ENCODE measurements at regions not wholly inside any gene's neighbourhood (a gene's known extent, or its start where the extent isn't known, plus 50 kb on each side); places are given as distances from the start of the nearest gene placed in this dataset.

DNA sequence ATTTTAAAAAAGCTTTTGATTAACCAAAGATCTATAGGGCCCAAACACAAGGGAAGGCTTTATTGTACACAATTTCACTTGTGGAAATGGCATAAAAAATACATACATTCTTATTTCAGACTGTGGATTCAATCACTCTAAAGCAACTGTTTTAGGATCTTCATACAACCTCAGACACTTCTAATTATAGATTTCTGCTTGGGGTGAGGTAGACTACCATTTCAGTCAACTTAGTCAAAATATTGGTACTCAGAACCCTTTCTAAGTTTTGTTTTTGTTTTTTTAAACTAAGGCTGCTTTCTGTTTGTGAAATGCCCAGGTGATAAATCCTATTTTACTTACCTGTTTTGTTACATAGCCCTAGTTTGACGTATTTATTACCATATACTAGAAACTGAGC is 284.5 kb upstream of the RASA1 start:
- Histone ChIP-seq H3F3A (ENCODE audit: insufficient read depth, low read length) (no peaks in the 10 kb centered on the region), H3K27ac (ENCODE audit: low read depth, low read length, poor library complexity, severe bottlenecking) (no peak overlapping the region), H4K20me1 (ENCODE audit: insufficient read depth, low read length) (no peaks in the 10 kb centered on the region), H3K9me3 (ENCODE audit: low read length) (no peaks in the 10 kb centered on the region), H3K4me3 (ENCODE audit: low read depth, low read length, poor library complexity, severe bottlenecking) (no peak overlapping the region), H3K4me2 (ENCODE audit: low read length) (no peak overlapping the region), H3K79me2 (ENCODE audit: insufficient read depth, low read length) (no peaks in the 10 kb centered on the region), H3K9me2 (ENCODE audit: low read depth, low read length) (no peaks in the 10 kb centered on the region), H3K36me3 (ENCODE audit: insufficient read depth, low read length) (no peaks in the 10 kb centered on the region), H3K27me3 (ENCODE audit: insufficient read depth, low read length) (no peaks in the 10 kb centered on the region), H3K9ac (ENCODE audit: low read length) (no peak overlapping the region), H2AFZ (ENCODE audit: low read length) (no peak overlapping the region), H3K4me1 (ENCODE audit: insufficient read depth, low read length, severe bottlenecking) (no peaks in the 10 kb centered on the region)
- TF ChIP-seq CTCF (IDR thresholded peaks at IDR 0.05; ENCODE audit: low read length) (no peak), EZH2 (IDR thresholded peaks at IDR 0.05; ENCODE audit: borderline replicate concordance, low read length) (no peak)

GRCh38 chr5:86986837-86987236 is 280.8 kb upstream of the RASA1 start:
- H3K9me2 ChIP-seq (ENCODE audit: low read depth, low read length) = no peaks in the 10 kb centered on the region
- H2AFZ ChIP-seq (ENCODE audit: low read length) = no peak overlapping the region
- H3K4me1 ChIP-seq (ENCODE audit: insufficient read depth, low read length, severe bottlenecking) = no peaks in the 10 kb centered on the region
- H3F3A ChIP-seq (ENCODE audit: insufficient read depth, low read length) = no peaks in the 10 kb centered on the region
- no peak overlapping the region for H3K4me3 ChIP-seq (ENCODE audit: low read depth, low read length, poor library complexity, severe bottlenecking)
- no peak overlapping the region for H3K9ac ChIP-seq (ENCODE audit: low read length)
- H4K20me1 ChIP-seq (ENCODE audit: insufficient read depth, low read length) = no peaks in the 10 kb centered on the region
- no peaks in the 10 kb centered on the region for H3K36me3 ChIP-seq (ENCODE audit: insufficient read depth, low read length)
- no peak overlapping the region for H3K27ac ChIP-seq (ENCODE audit: low read depth, low read length, poor library complexity, severe bottlenecking)
- TF ChIP-seq EZH2 (IDR thresholded peaks at IDR 0.05; ENCODE audit: borderline replicate concordance, low read length) (no peak), CTCF (IDR thresholded peaks at IDR 0.05; ENCODE audit: low read length) (peak; percentile 17; the same call in 1 of the 2 replicates)
- H3K4me2 ChIP-seq (ENCODE audit: low read length) = no peak overlapping the region
- H3K27me3 ChIP-seq (ENCODE audit: insufficient read depth, low read length) = no peaks in the 10 kb centered on the region
- no peaks in the 10 kb centered on the region for H3K79me2 ChIP-seq (ENCODE audit: insufficient read depth, low read length)
- no peaks in the 10 kb centered on the region for H3K9me3 ChIP-seq (ENCODE audit: low read length)

DNA sequence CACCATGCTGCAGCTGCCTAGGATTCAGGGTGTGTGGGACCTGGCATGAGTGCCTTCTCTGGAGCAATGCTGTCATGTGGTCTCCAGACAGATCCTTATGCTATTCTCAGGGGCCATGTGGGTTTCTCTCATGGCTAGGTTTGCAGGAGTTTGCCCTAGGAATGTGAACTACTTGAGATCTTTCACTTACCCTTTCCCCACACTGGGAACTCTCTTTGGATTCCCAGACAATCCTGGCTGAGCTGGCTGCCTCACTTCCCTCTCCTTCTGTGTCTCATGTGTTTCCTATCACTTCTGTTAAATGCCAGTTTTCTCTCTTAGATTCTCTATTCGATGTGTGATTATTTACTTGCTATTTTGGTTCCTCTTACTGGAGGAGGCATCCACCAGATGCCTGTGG is 270.2 kb upstream of the RASA1 start:
- TF ChIP-seq EZH2 (IDR thresholded peaks at IDR 0.05; ENCODE audit: borderline replicate concordance, low read length) (no peak), CTCF (IDR thresholded peaks at IDR 0.05; ENCODE audit: low read length) (no peak)
- Histone ChIP-seq H3K27ac (ENCODE audit: low read depth, low read length, poor library complexity, severe bottlenecking) (no peak overlapping the region), H3K9ac (ENCODE audit: low read length) (no peak overlapping the region), H3K4me2 (ENCODE audit: low read length) (no peak overlapping the region), H3F3A (ENCODE audit: insufficient read depth, low read length) (no peaks in the 10 kb centered on the region), H3K4me3 (ENCODE audit: low read depth, low read length, poor library complexity, severe bottlenecking) (no peak overlapping the region), H3K79me2 (ENCODE audit: insufficient read depth, low read length) (no peaks in the 10 kb centered on the region), H3K27me3 (ENCODE audit: insufficient read depth, low read length) (no peaks in the 10 kb centered on the region), H3K36me3 (ENCODE audit: insufficient read depth, low read length) (no peaks in the 10 kb centered on the region), H4K20me1 (ENCODE audit: insufficient read depth, low read length) (no peaks in the 10 kb centered on the region), H2AFZ (ENCODE audit: low read length) (no peak overlapping the region), H3K9me3 (ENCODE audit: low read length) (no peaks in the 10 kb centered on the region), H3K4me1 (ENCODE audit: insufficient read depth, low read length, severe bottlenecking) (no peaks in the 10 kb centered on the region), H3K9me2 (ENCODE audit: low read depth, low read length) (no peaks in the 10 kb centered on the region)
